ENCODE measurements at regions not wholly inside any gene's neighbourhood (a gene's known extent, or its start where the extent isn't known, plus 50 kb on each side); places are given as distances from the start of the nearest gene placed in this dataset.
"Not testable (repeated sequence)": the region's sequence is repeated elsewhere in the genome, so short reads cannot be mapped to it uniquely, and the experiment has no call there.

GRCh38 chr2:133977405-133977804 is 276.5 kb upstream of the MGAT5 start:
- no peak overlapping the region for H3K4me3 ChIP-seq (ENCODE audit: low read length)
- TF ChIP-seq ZNF274 (IDR thresholded peaks at IDR 0.05; ENCODE audit: low read depth, low read length): no peak

- no peak for TF ChIP-seq ZNF274 (IDR thresholded peaks at IDR 0.05; ENCODE audit: low read depth, low read length)
- H3K4me3 ChIP-seq (ENCODE audit: low read length): no peak overlapping the region
Observed at GRCh38 chr2:133982256-133982655, 271.6 kb upstream of the MGAT5 start.

GRCh38 chr2:133985563-133985962 is 268.3 kb upstream of the MGAT5 start:
- no peak overlapping the region for H3K4me3 ChIP-seq (ENCODE audit: low read length)
- no peak for TF ChIP-seq ZNF274 (IDR thresholded peaks at IDR 0.05; ENCODE audit: low read depth, low read length)

- H3K4me3 ChIP-seq (ENCODE audit: low read length): no peak overlapping the region
- no peak for TF ChIP-seq ZNF274 (IDR thresholded peaks at IDR 0.05; ENCODE audit: low read depth, low read length)
Observed at GRCh38 chr2:133986081-133986837, 267.6 kb upstream of the MGAT5 start.

- H3K4me3 ChIP-seq (ENCODE audit: low read length): no peak overlapping the region
- no peak for TF ChIP-seq ZNF274 (IDR thresholded peaks at IDR 0.05; ENCODE audit: low read depth, low read length)
Observed at GRCh38 chr2:133986881-133987795, 266.7 kb upstream of the MGAT5 start.

- no peak for TF ChIP-seq ZNF274 (IDR thresholded peaks at IDR 0.05; ENCODE audit: low read depth, low read length)
- H3K4me3 ChIP-seq (ENCODE audit: low read length): no peak overlapping the region
Observed at GRCh38 chr2:133988316-133988891, 265.5 kb upstream of the MGAT5 start.

- H3K4me3 ChIP-seq (ENCODE audit: low read length): no peak overlapping the region
- no peak for TF ChIP-seq ZNF274 (IDR thresholded peaks at IDR 0.05; ENCODE audit: low read depth, low read length)
Observed at GRCh38 chr2:133991606-133992168, 262.2 kb upstream of the MGAT5 start.

- no peak for TF ChIP-seq ZNF274 (IDR thresholded peaks at IDR 0.05; ENCODE audit: low read depth, low read length)
- H3K4me3 ChIP-seq (ENCODE audit: low read length): no peak overlapping the region
Observed at GRCh38 chr2:133992454-133992853, 261.4 kb upstream of the MGAT5 start.

GRCh38 chr2:133993160-133993559 is 260.7 kb upstream of the MGAT5 start:
- no peak for TF ChIP-seq ZNF274 (IDR thresholded peaks at IDR 0.05; ENCODE audit: low read depth, low read length)
- no peak overlapping the region for H3K4me3 ChIP-seq (ENCODE audit: low read length)

- not testable (repeated sequence) for H3K4me3 ChIP-seq (ENCODE audit: low read length)
Observed at GRCh38 chr2:133998726-133999125, 255.1 kb upstream of the MGAT5 start.

- no peak for TF ChIP-seq ZNF274 (IDR thresholded peaks at IDR 0.05; ENCODE audit: low read depth, low read length)
- H3K4me3 ChIP-seq (ENCODE audit: low read length): no peak overlapping the region
Observed at GRCh38 chr2:134002391-134002790, 251.5 kb upstream of the MGAT5 start.

- TF ChIP-seq ZNF274 (IDR thresholded peaks at IDR 0.05; ENCODE audit: low read depth, low read length): no peak
- H3K4me3 ChIP-seq (ENCODE audit: low read length): no peak overlapping the region
Observed at GRCh38 chr2:134002921-134003320, 251.0 kb upstream of the MGAT5 start.

GRCh38 chr2:134004467-134004866 is 249.4 kb upstream of the MGAT5 start:
- no peak for TF ChIP-seq ZNF274 (IDR thresholded peaks at IDR 0.05; ENCODE audit: low read depth, low read length)
- no peak overlapping the region for H3K4me3 ChIP-seq (ENCODE audit: low read length)

- TF ChIP-seq ZNF274 (IDR thresholded peaks at IDR 0.05; ENCODE audit: low read depth, low read length): no peak
Observed at GRCh38 chr2:134008837-134009236, 245.0 kb upstream of the MGAT5 start.

More at GRCh38 chr2:134008837-134009236, 245.0 kb upstream of the MGAT5 start:
- H3K4me3 ChIP-seq (ENCODE audit: low read length): no peak overlapping the region

Measured in GM08714 (cell line).